ENCODE measurements at regions not wholly inside any gene's neighbourhood (a gene's known extent, or its start where the extent isn't known, plus 50 kb on each side); places are given as distances from the start of the nearest gene placed in this dataset.

GRCh38 chr2:235170536-235171521, 219.0 kb downstream of the SH3BP4 start:
- DNase-seq = no peak

GRCh38 chr2:235171550-235172031, 219.8 kb downstream of the SH3BP4 start:
- DNase-seq = no peak

- DNase-seq = no peak
Observed at GRCh38 chr2:235180642-235181041, 228.8 kb downstream of the SH3BP4 start.

GRCh38 chr2:235183786-235184185, 232.0 kb downstream of the SH3BP4 start:
- DNase-seq = no peak

DNA sequence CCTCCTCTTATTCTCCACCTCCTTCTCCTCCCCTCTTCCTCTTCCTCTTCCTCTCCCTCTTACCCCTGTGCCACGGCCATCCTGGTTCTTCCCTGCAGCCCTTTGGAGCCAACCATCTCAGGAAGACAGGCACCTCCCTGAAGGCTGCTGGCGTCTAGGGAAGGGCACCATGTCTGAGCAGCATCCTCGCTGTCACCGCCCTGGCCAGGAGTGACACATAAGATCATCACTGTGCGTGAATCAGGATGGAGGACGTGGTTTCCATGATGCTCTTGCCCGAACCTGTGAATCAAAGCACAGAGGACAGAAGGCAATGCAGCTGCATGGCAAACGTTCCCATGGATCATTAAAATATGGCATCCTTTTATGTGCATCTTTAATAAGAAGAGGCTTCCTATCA, 236.0 kb downstream of the SH3BP4 start:
- no peak for DNase-seq

DNA sequence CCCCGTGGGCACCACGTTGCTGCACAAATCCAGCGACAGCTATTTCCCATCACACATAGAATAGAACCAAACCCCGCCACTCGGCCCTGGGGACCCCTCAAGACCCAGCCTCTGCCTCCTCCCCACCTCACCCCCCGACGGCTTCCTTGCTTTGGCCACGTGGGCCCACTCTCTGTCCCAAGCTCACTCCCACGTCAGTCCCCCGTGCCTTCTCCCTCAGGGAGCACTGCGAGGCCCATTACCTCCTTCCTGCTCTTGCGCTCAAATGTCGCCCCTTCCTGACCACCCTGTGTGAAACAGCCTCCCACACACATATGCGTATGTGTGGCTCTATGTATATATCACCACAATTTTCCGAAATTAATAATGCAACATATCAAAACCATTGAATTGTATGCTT, 239.7 kb downstream of the SH3BP4 start:
- no peak for DNase-seq

- DNase-seq = no peak
Observed at GRCh38 chr2:235191978-235192377, 240.2 kb downstream of the SH3BP4 start.

DNA sequence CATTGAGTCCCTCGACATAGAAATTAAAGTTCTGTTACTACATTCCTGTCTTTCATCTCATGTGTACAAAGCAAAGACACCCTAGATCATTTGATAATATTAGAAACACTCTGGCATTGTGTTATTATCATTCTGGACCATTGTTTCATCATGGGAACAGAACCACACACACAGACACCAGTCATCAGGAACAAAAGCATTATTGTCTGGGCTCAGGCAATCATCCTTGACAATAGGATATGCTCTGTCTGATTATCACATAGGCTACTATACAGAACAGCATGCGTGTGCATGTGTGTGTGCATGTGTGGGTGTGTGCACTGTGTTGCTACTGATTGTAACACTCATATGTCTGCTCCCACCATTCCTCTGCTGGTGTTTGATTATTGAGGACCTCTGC, 242.5 kb downstream of the SH3BP4 start:
- no peak for DNase-seq

GRCh38 chr2:235194836-235195235, 243.0 kb downstream of the SH3BP4 start:
- DNase-seq = no peak

- no peak for DNase-seq
Observed at GRCh38 chr2:235195921-235196320, 244.1 kb downstream of the SH3BP4 start.

DNA sequence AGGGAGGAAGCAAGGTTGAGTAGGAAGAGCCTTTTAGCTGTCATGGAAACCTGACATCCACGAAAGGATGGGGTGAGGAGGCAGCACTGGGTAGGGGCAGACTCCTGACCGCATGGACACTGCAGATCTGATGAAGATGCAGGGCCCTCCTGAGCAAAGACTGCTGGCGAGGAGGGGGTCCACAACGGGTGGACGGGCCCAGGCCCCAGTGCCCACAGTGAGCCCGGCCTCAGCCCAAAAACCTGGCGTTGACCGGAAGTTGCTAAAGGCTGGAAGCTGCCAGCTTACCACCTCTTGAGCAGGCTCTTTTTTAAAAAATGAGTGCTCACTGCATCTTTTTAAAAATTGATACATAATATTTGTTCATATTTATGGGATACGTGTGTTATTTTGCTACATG, 247.3 kb downstream of the SH3BP4 start:
- no peak for DNase-seq

- DNase-seq = no peak
Observed at GRCh38 chr2:235200216-235200615, 248.4 kb downstream of the SH3BP4 start.

- DNase-seq = no peak
Observed at GRCh38 chr2:235201756-235202155, 249.9 kb downstream of the SH3BP4 start.

GRCh38 chr2:235204948-235205347, 253.1 kb downstream of the SH3BP4 start:
- DNase-seq = no peak

DNA sequence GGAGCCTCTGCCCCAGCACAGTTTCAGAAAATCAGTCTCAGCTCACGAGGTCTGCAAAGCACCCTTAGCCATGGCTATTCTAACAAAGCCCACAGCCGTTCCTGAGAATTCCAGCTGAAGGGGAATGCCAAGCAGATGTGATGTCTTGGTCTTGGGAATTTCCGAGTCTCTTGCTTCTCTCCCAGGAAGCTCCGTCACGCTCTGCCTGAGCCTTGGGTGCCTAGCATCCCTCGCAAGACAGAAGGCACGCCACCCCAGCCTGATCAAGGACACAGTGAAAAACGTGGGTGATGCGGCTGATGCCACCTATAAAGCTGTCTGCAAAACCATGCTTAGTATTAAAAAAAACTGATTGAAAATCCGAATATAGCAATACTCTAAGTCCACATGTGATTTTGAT, 254.6 kb downstream of the SH3BP4 start:
- no peak for DNase-seq

DNA sequence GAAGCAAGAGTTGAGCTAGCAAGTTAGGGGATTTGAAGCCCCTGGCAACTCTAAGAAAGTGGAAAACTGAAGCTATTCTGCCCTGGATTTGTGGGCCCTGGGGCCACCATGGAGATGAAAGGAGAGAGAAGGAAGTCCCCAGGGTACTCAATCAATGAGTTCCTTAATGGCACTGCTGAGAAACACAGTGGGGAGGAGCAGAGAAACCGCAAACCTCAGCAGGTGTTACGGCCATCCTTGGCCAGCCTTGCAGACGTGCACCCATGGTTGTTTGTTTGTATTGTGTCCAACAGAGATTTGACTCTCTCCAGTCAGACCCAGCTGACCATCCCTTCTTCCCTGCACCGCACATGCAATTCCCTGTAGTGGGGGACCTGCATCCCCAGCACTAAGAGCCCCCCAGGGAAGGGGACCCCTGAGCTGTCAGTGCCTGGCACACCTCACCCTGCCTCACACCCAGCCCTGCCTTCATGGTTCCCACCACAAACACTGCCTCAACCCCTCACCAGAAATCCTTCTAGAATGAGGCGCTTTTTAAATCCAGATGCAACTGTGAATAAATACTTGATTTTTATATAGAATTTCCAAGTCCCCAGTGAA, 255.3 kb downstream of the SH3BP4 start:
- DNase-seq = no peak

DNA sequence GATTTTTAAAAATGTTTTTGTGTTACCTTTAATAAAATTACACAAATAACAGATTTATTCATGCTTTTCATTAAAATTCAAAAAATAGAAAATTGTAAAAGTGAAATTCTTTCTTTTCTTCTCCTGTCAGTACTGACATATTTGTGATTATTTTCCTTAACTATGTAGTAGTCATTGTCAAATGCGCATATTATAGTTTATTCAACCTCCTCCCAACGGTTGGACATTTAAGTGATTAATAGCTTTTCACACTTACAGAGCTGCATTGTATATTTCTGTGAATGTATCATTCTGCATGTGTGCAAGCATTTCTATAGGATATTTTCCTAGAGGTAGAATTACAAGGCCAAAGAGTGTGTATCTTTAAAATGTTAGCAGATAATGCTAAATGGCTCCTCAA, 259.2 kb downstream of the SH3BP4 start:
- no peak for DNase-seq

DNA sequence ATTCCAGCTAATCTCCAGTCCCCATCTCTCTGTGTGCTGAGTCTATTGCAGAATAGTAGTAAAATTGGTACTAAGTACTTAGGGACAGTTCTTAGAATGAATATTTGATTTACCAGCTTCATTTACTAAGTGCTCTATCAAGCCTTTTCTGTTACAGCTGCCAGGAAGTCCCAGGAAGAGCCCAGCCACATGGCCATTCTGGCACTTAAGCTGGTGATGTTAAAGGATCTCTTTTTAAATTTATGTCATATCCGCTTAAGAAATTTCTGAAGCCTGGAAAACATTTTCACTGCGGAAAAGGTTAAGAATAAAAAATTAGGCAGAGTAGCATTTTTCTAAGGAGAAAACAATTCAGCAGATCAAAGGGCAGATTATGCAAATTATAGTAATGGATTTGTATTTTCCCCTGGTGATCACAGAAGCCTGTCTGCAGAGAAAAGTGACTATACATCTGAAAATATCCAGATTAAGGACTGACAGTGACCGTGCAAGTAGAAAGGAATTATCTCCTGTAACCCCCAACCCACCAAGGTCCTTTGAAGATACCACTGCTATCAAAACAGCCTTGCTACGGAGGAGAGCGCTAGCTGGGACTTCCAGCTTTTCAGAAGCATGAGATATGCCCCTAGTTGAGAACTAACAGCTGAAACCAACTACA, 260.8 kb downstream of the SH3BP4 start:
- DNase-seq = no peak

GRCh38 chr2:235215248-235215647, 263.4 kb downstream of the SH3BP4 start:
- DNase-seq = no peak

- DNase-seq = no peak
Observed at GRCh38 chr2:235216901-235217300, 265.1 kb downstream of the SH3BP4 start.

- no peak for DNase-seq
Observed at GRCh38 chr2:235217846-235218245, 266.0 kb downstream of the SH3BP4 start.

GRCh38 chr2:235218486-235218907, 266.7 kb downstream of the SH3BP4 start:
- DNase-seq = no peak

- DNase-seq = no peak
Observed at GRCh38 chr2:235219048-235219447, 267.2 kb downstream of the SH3BP4 start.

DNA sequence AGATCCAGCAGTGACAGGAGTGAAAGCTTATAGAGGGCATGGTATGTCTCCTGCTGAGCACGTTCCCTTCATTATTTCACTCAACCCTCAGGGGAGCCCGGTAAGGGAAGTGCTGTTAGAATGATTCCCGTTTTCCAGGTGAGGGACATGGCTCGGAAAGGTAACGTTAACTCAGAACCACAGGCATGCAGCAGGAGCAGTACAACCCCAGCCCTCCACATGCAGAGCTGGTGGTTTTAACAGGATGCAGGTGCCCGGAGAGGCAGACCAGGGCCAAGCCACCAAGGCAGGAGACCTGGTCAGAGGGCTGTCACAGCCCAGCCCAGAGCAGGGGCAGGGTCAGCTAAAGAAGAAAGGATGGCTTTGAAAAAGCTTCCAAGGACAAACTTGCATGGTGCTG, 268.5 kb downstream of the SH3BP4 start:
- DNase-seq = no peak

All from activated CD4-positive, alpha-beta T cell treated with anti-CD3 and anti-CD28 coated beads, Interleukin-2, amount 50 U/mL, for 16 hours (primary cell).